Gastrocnemius medialis (tissue), 4 donors: ENCODE measurements at regions not wholly inside any gene's neighbourhood (a gene's known extent, or its start where the extent isn't known, plus 50 kb on each side); places are given as distances from the start of the nearest gene placed in this dataset.

Source experiments
- CTCF ChIP-seq, 5 experiments: fragments of 450-650 bp in 3 of 5; fragments of 200-600 bp in 2 of 5; sonication (generic) in 2 of 5; IDR thresholded peaks in 4 of 5; conservative IDR thresholded peaks in 1 of 5; 1 replicate in 4 of 5; 2 replicates in 1 of 5; pipeline ENCODE4 v1.5.1; 2016 to 2019; ENCODE audit warnings: antibody characterized with exemption in 5 of 5, mild to moderate bottlenecking in 3 of 5, moderate library complexity in 3 of 5
- POLR2A ChIP-seq, 2 donors: fragments of 450-650 bp; IDR thresholded peaks; one replicate each; pipeline ENCODE4 v1.6.1; 2017; ENCODE audit warnings: antibody characterized with exemption in 2 of 2, mild to moderate bottlenecking in 2 of 2, moderate library complexity in 2 of 2

GRCh38 chr6:44556046-44556445, 168.5 kb downstream of the CDC5L start:
- no peak for TF ChIP-seq CTCF (IDR thresholded peaks at IDR 0.05 in 4 of 5, conservative IDR thresholded peaks at IDR 0.05 in 1 of 5)
- no peak for TF ChIP-seq POLR2A (IDR thresholded peaks at IDR 0.05)
